Neural cell (in vitro differentiated cells): ENCODE measurements at regions not wholly inside any gene's neighbourhood (a gene's known extent, or its start where the extent isn't known, plus 50 kb on each side); places are given as distances from the start of the nearest gene placed in this dataset.

Source experiments
- EP300 ChIP-seq: fragments of 450-650 bp; conservative IDR thresholded peaks from 2 replicates; pipeline ENCODE4 v1.6.1; 2014; ENCODE audit warnings: antibody characterized with exemption, mild to moderate bottlenecking, moderate library complexity; ENCODE audit not compliant: poor library complexity, severe bottlenecking
- EZH2 ChIP-seq: fragments of 200-600, 300-800 bp; shearing (Covaris generic), sonication (generic); IDR thresholded peaks from 2 replicates; pipeline ENCODE4 v1.6.1; 2014; ENCODE audit warnings: antibody characterized with exemption, low read length, borderline replicate concordance, mild to moderate bottlenecking; ENCODE audit not compliant: insufficient read depth, poor library complexity, severe bottlenecking
- POLR2AphosphoS5 ChIP-seq: IDR thresholded peaks from 2 replicates; pipeline ENCODE4 v1.6.1; 2012
- RAD21 ChIP-seq: fragments of 450-650 bp; conservative IDR thresholded peaks from 2 replicates; pipeline ENCODE4 v1.6.1; 2014; ENCODE audit warnings: antibody characterized with exemption, mild to moderate bottlenecking, moderate library complexity
- SMC3 ChIP-seq: fragments of 450-650 bp; conservative IDR thresholded peaks from 2 replicates; pipeline ENCODE4 v1.6.1; 2014; ENCODE audit warnings: antibody characterized with exemption, mild to moderate bottlenecking, moderate library complexity; ENCODE audit not compliant: poor library complexity
- TAF1 ChIP-seq: IDR thresholded peaks from 2 replicates; pipeline ENCODE4 v1.6.1; 2012; ENCODE audit warnings: low read depth
- TF ChIP-seq, protein P1 (sequence below): fragments of 450-650 bp; IDR thresholded peaks from 2 replicates; pipeline ENCODE4 v1.5.1; 2014; ENCODE audit warnings: antibody characterized with exemption, mild to moderate bottlenecking, moderate library complexity; ENCODE audit not compliant: poor library complexity, severe bottlenecking
- TF ChIP-seq, protein P2 (sequence below): IDR thresholded peaks from 2 replicates; pipeline ENCODE4 v1.6.1; 2012; ENCODE audit warnings: borderline replicate concordance

GRCh38 chr14:49315570-49315969, 270.6 kb downstream of the RPS29 start:
- TF ChIP-seq, protein P1, sequence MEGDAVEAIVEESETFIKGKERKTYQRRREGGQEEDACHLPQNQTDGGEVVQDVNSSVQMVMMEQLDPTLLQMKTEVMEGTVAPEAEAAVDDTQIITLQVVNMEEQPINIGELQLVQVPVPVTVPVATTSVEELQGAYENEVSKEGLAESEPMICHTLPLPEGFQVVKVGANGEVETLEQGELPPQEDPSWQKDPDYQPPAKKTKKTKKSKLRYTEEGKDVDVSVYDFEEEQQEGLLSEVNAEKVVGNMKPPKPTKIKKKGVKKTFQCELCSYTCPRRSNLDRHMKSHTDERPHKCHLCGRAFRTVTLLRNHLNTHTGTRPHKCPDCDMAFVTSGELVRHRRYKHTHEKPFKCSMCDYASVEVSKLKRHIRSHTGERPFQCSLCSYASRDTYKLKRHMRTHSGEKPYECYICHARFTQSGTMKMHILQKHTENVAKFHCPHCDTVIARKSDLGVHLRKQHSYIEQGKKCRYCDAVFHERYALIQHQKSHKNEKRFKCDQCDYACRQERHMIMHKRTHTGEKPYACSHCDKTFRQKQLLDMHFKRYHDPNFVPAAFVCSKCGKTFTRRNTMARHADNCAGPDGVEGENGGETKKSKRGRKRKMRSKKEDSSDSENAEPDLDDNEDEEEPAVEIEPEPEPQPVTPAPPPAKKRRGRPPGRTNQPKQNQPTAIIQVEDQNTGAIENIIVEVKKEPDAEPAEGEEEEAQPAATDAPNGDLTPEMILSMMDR, result no peak
- TF ChIP-seq POLR2AphosphoS5 (no peak), EZH2 (no peak), EP300 (no peak), SMC3 (no peak), RAD21 (no peak), TAF1 (no peak)
- TF ChIP-seq, protein P2, sequence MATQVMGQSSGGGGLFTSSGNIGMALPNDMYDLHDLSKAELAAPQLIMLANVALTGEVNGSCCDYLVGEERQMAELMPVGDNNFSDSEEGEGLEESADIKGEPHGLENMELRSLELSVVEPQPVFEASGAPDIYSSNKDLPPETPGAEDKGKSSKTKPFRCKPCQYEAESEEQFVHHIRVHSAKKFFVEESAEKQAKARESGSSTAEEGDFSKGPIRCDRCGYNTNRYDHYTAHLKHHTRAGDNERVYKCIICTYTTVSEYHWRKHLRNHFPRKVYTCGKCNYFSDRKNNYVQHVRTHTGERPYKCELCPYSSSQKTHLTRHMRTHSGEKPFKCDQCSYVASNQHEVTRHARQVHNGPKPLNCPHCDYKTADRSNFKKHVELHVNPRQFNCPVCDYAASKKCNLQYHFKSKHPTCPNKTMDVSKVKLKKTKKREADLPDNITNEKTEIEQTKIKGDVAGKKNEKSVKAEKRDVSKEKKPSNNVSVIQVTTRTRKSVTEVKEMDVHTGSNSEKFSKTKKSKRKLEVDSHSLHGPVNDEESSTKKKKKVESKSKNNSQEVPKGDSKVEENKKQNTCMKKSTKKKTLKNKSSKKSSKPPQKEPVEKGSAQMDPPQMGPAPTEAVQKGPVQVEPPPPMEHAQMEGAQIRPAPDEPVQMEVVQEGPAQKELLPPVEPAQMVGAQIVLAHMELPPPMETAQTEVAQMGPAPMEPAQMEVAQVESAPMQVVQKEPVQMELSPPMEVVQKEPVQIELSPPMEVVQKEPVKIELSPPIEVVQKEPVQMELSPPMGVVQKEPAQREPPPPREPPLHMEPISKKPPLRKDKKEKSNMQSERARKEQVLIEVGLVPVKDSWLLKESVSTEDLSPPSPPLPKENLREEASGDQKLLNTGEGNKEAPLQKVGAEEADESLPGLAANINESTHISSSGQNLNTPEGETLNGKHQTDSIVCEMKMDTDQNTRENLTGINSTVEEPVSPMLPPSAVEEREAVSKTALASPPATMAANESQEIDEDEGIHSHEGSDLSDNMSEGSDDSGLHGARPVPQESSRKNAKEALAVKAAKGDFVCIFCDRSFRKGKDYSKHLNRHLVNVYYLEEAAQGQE, result no peak
